CD8-positive, alpha-beta memory T cell (primary cell): ENCODE measurements at regions not wholly inside any gene's neighbourhood (a gene's known extent, or its start where the extent isn't known, plus 50 kb on each side); places are given as distances from the start of the nearest gene placed in this dataset.

Experiments used
- CTCF ChIA-PET: fragments of 350-600 bp; sonication (Branson Sonifier 250); formaldehyde crosslinking; loops from one replicate; lab custom pipeline; 2021; ENCODE audit warnings: antibody characterized with exemption; lab: Charles Lee
- POLR2A ChIA-PET: fragments of 350-600 bp; sonication (Branson Sonifier 250); formaldehyde crosslinking; loops from one replicate; lab custom pipeline; 2021; ENCODE audit warnings: antibody characterized with exemption; lab: Charles Lee
- DNase-seq, 5 donors: peaks; one replicate each; pipeline versions ENCODE4 v3.0.0 to v3.0.0-alpha.2; 2020 to 2022; ENCODE audit warnings: mixed read lengths in 1 of 5
- H3K27ac ChIP-seq: one replicate; pipeline ENCODE4 v1.7.0; 2013; ENCODE audit warnings: low read depth, mild to moderate bottlenecking, low read length, moderate library complexity
- H3K27me3 ChIP-seq: 2 replicates; pipeline ENCODE4 v1.7.0; 2013; ENCODE audit warnings: low read length, mild to moderate bottlenecking; ENCODE audit not compliant: insufficient read depth, poor library complexity, severe bottlenecking
- H3K36me3 ChIP-seq: 2 replicates; pipeline ENCODE4 v1.7.0; 2013; ENCODE audit warnings: mild to moderate bottlenecking, low read length, moderate library complexity; ENCODE audit not compliant: insufficient read depth
- H3K4me1 ChIP-seq: 2 replicates; pipeline ENCODE4 v1.7.0; 2013; ENCODE audit warnings: mild to moderate bottlenecking, low read length, moderate library complexity; ENCODE audit not compliant: insufficient read depth
- H3K4me3 ChIP-seq: 2 replicates; pipeline ENCODE4 v1.7.0; 2013; ENCODE audit warnings: mild to moderate bottlenecking, low read length
- H3K9me3 ChIP-seq: 2 replicates; pipeline ENCODE4 v1.7.0; 2013; ENCODE audit warnings: mild to moderate bottlenecking, low read length
- H3K27ac Mint-ChIP-seq, 8 donors: one replicate each; pipeline ENCODE4 v1.8.0; 2020 to 2021; ENCODE audit warnings: mixed read lengths in 8 of 8, mild to moderate bottlenecking in 6 of 8, inconsistent platforms in 3 of 8, moderate library complexity in 3 of 8
- H3K27me3 Mint-ChIP-seq, 2 donors: one replicate each; pipeline ENCODE4 v1.8.0; 2020 to 2021; ENCODE audit warnings: mixed read lengths in 2 of 2, mild to moderate bottlenecking in 1 of 2, moderate library complexity in 1 of 2
- H3K36me3 Mint-ChIP-seq, 3 donors: one replicate each; pipeline ENCODE4 v1.8.0; 2020 to 2021; ENCODE audit warnings: mixed read lengths in 3 of 3, inconsistent platforms in 1 of 3, mild to moderate bottlenecking in 1 of 3
- H3K4me1 Mint-ChIP-seq, 3 donors: one replicate each; pipeline ENCODE4 v1.8.0; 2020 to 2021; ENCODE audit warnings: mixed read lengths in 3 of 3, inconsistent platforms in 1 of 3, mild to moderate bottlenecking in 1 of 3
- H3K4me3 Mint-ChIP-seq, 7 donors: one replicate each; pipeline ENCODE4 v1.8.0; 2020 to 2021; ENCODE audit warnings: mixed read lengths in 7 of 7, mild to moderate bottlenecking in 6 of 7, moderate library complexity in 4 of 7, inconsistent platforms in 2 of 7
- H3K9me3 Mint-ChIP-seq, 5 donors: one replicate each; pipeline ENCODE4 v1.8.0; 2020 to 2022; ENCODE audit warnings: mixed read lengths in 5 of 5, mild to moderate bottlenecking in 3 of 5, moderate library complexity in 2 of 5, inconsistent platforms in 1 of 5

DNA sequence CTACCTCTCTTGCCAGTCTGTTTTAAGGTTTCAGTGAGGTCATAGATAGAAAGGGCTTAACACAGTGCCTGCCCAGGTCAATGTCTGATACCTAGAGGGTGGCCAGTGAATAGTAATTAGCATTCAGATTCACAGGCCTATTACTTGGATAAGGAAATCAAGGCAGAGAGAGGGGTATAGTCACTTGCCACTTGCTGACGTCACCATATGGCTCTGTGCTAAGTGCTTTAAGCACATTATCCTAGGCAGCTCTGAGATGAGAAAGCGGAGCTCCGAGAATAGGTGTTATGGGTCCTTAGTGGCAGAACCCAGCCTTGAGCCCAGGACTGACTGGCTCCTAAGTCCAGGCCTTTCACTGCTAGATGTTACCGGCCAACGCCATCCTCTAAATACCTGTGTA is 51.5 kb upstream of the DAB1 start:
- Histone ChIP-seq H3K27ac (no peak overlapping the region), H3K4me1 (no peaks in the 10 kb centered on the region), H3K36me3 (no peaks in the 10 kb centered on the region), H3K27me3 (no peaks in the 10 kb centered on the region), H3K9me3 (no peaks in the 10 kb centered on the region), H3K4me3 (no peak overlapping the region)
- CTCF ChIA-PET: no interaction called here
- Mint-ChIP-seq H3K27ac (no peak overlapping the region), H3K27me3 (peaks cover 0 to 2% of the 10 kb centered on the region in 2 donors), H3K4me3 (no peak overlapping the region), H3K36me3 (no peaks in the 10 kb centered on the region), H3K4me1 (no peaks in the 10 kb centered on the region), H3K9me3 (peaks cover 0 to 11% (median 0%) of the 10 kb centered on the region in 5 donors)
- DNase-seq: no peak
- POLR2A ChIA-PET: no interaction called here

DNA sequence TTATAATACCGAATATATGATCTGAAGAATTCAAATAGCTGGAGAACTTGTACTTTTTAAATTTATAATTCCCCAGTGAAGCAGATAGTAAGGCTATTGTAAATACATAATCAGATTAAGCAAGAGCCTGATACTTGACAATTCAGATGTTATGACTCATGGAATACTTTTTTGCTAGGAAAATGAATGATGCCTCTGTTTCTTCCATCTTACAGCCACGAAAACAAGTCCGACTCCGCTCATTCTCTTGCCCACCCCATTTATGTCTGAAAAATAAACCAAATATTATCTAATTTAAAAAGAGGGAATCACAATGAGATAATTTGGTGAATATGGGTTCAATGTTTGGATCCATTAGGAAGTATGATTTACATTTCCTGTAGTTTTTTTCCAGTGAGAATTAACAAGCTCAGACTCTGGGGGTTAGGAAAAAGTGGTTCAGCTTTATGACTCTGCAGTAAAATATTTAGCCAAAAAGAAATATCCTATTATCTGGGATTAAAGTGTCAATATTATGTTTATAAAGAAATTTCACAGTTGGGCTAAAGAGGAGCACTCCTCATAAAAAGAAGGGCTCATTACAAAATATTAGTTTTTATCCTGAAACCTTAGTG is 50.4 kb upstream of the DAB1 start:
- Histone ChIP-seq H3K4me3 (no peak overlapping the region), H3K36me3 (no peaks in the 10 kb centered on the region), H3K27ac (no peak overlapping the region), H3K4me1 (no peaks in the 10 kb centered on the region), H3K27me3 (no peaks in the 10 kb centered on the region), H3K9me3 (no peaks in the 10 kb centered on the region)
- H3K27me3 Mint-ChIP-seq: peaks cover 0 to 2% of the 10 kb centered on the region in 2 donors
- no peaks in the 10 kb centered on the region for H3K4me1 Mint-ChIP-seq
- peaks cover 0 to 14% (median 0%) of the 10 kb centered on the region in 5 donors for H3K9me3 Mint-ChIP-seq
- H3K36me3 Mint-ChIP-seq: no peaks in the 10 kb centered on the region
- no peak for DNase-seq
- ChIA-PET CTCF (no interaction called here), POLR2A (no interaction called here)
- no peak overlapping the region for H3K27ac Mint-ChIP-seq
- no peak overlapping the region for H3K4me3 Mint-ChIP-seq
